Trophoblast cell (in vitro differentiated cells and primary cell): ENCODE measurements at regions not wholly inside any gene's neighbourhood (a gene's known extent, or its start where the extent isn't known, plus 50 kb on each side); places are given as distances from the start of the nearest gene placed in this dataset.
A peak's percentile ranks its signal among the peaks of the same experiment; 100 is the strongest.

Experiments
- DNase-seq, 2 donors: peaks; one replicate each; pipeline ENCODE4 v3.0.0-alpha.2; 2016
- H2AFZ ChIP-seq: 2 replicates; pipeline ENCODE4 v1.6.1; 2013; ENCODE audit warnings: low read length, moderate library complexity, mild to moderate bottlenecking; ENCODE audit not compliant: insufficient read depth, poor library complexity
- H2AK5ac ChIP-seq: 2 replicates; pipeline ENCODE4 v1.6.1; 2013; ENCODE audit warnings: mild to moderate bottlenecking, low read length
- H2BK120ac ChIP-seq: 2 replicates; pipeline ENCODE4 v1.6.1; 2013; ENCODE audit warnings: low read length, mild to moderate bottlenecking, moderate library complexity; ENCODE audit not compliant: insufficient read depth, poor library complexity
- H2BK12ac ChIP-seq: 2 replicates; pipeline ENCODE4 v1.6.1; 2013; ENCODE audit warnings: mild to moderate bottlenecking, low read length, moderate library complexity
- H2BK5ac ChIP-seq: 2 replicates; pipeline ENCODE4 v1.6.1; 2013; ENCODE audit warnings: low read length, low read depth, moderate library complexity, mild to moderate bottlenecking; ENCODE audit not compliant: poor library complexity
- H3K14ac ChIP-seq: 2 replicates; pipeline ENCODE4 v1.6.1; 2013; ENCODE audit warnings: mild to moderate bottlenecking, low read length
- H3K18ac ChIP-seq: 2 replicates; pipeline ENCODE4 v1.6.1; 2013; ENCODE audit warnings: mild to moderate bottlenecking, low read length
- H3K23ac ChIP-seq: 2 replicates; pipeline ENCODE4 v1.6.1; 2013; ENCODE audit warnings: low read length
- H3K27ac ChIP-seq: 2 replicates; pipeline ENCODE4 v1.5.1; 2013; ENCODE audit warnings: low read depth, mild to moderate bottlenecking, inconsistent platforms, low read length, moderate library complexity
- H3K27me3 ChIP-seq: 2 replicates; pipeline ENCODE4 v1.6.1; 2013; ENCODE audit warnings: inconsistent platforms, mild to moderate bottlenecking, low read length, moderate library complexity; ENCODE audit not compliant: insufficient read depth
- H3K36me3 ChIP-seq, 2 experiments: 1 replicate in 1 of 2; 2 replicates in 1 of 2; pipeline ENCODE4 v1.6.1; 2013; ENCODE audit warnings: low read length in 2 of 2, mild to moderate bottlenecking in 2 of 2, moderate library complexity in 1 of 2; ENCODE audit not compliant: insufficient read depth in 2 of 2, control insufficient read depth in 1 of 2
- H3K4ac ChIP-seq: 2 replicates; pipeline ENCODE4 v1.6.1; 2013; ENCODE audit warnings: low read depth, mild to moderate bottlenecking, low read length, moderate library complexity
- H3K4me1 ChIP-seq, 2 experiments: 1 replicate in 1 of 2; 2 replicates in 1 of 2; pipeline ENCODE4 v1.6.1; 2013; ENCODE audit warnings: low read length in 2 of 2, mild to moderate bottlenecking in 2 of 2, moderate library complexity in 1 of 2; ENCODE audit not compliant: insufficient read depth in 2 of 2, control insufficient read depth in 1 of 2
- H3K4me2 ChIP-seq: 2 replicates; pipeline ENCODE4 v1.6.1; 2013; ENCODE audit warnings: inconsistent platforms, mild to moderate bottlenecking, low read length, moderate library complexity
- H3K4me3 ChIP-seq: 2 replicates; pipeline ENCODE4 v1.5.1; 2013; ENCODE audit warnings: mild to moderate bottlenecking, low read depth, low read length, inconsistent platforms
- H3K79me1 ChIP-seq: one replicate; pipeline ENCODE4 v1.6.1; 2013; ENCODE audit warnings: low read length
- H3K79me2 ChIP-seq: 2 replicates; pipeline ENCODE4 v1.6.1; 2013; ENCODE audit warnings: low read length, mild to moderate bottlenecking; ENCODE audit not compliant: control insufficient read depth, insufficient read depth, poor library complexity
- H3K9ac ChIP-seq: 2 replicates; pipeline ENCODE4 v1.6.1; 2013; ENCODE audit warnings: mild to moderate bottlenecking, low read length
- H3K9me3 ChIP-seq: 2 replicates; pipeline ENCODE4 v1.6.1; 2013; ENCODE audit warnings: low read depth, mild to moderate bottlenecking, control low read depth, inconsistent platforms, low read length; ENCODE audit not compliant: insufficient read depth
- H4K12ac ChIP-seq: 2 replicates; pipeline ENCODE4 v1.6.1; 2013; ENCODE audit warnings: low read depth, mild to moderate bottlenecking, low read length, moderate library complexity
- H4K8ac ChIP-seq: 2 replicates; pipeline ENCODE4 v1.6.1; 2013; ENCODE audit warnings: low read depth, mild to moderate bottlenecking, low read length, moderate library complexity
- H4K91ac ChIP-seq: one replicate; pipeline ENCODE4 v1.6.1; 2013; ENCODE audit warnings: low read depth, mild to moderate bottlenecking, low read length, moderate library complexity
- WGBS: extraction: QIAGEN DNeasy Blood & Tissue Kit; methylation state at CpG from one replicate; pipeline ENCODE4 v1.1.7; 2013; ENCODE audit warnings: missing lambda C conversion rate; ENCODE audit not compliant: insufficient read length, insufficient coverage; ENCODE audit errors: extremely low coverage; 5-methylcytosine and 5-hydroxymethylcytosine counted together

- Histone ChIP-seq H2BK5ac (no peak overlapping the region), H2BK120ac (no peak overlapping the region), H3K23ac (no peak overlapping the region), H4K8ac (no peak overlapping the region), H3K18ac (no peak overlapping the region), H2AK5ac (no peak overlapping the region), H2BK12ac (no peak overlapping the region), H3K36me3 (no peaks in the 10 kb centered on the region), H3K14ac (no peak overlapping the region), H4K91ac (no peak overlapping the region), H3K27ac (no peak overlapping the region), H3K27me3 (no peaks in the 10 kb centered on the region), H3K4me3 (no peak overlapping the region), H3K9ac (no peak overlapping the region), H3K4me2 (no peak overlapping the region), H3K79me1 (no peaks in the 10 kb centered on the region), H2AFZ (no peak overlapping the region), H3K9me3 (no peaks in the 10 kb centered on the region), H4K12ac (no peak overlapping the region), H3K4me1 (peaks cover 0 to 2% of the 10 kb centered on the region in 2 experiments), H3K79me2 (no peaks in the 10 kb centered on the region), H3K4ac (no peak overlapping the region)
- WGBS: no CpG with 5 or more reads among the region's 4 CpGs
- DNase-seq: no peak
These were observed 61.6 kb downstream of the OTOL1 start for GRCh38 chr3:161558236-161558635.

DNA sequence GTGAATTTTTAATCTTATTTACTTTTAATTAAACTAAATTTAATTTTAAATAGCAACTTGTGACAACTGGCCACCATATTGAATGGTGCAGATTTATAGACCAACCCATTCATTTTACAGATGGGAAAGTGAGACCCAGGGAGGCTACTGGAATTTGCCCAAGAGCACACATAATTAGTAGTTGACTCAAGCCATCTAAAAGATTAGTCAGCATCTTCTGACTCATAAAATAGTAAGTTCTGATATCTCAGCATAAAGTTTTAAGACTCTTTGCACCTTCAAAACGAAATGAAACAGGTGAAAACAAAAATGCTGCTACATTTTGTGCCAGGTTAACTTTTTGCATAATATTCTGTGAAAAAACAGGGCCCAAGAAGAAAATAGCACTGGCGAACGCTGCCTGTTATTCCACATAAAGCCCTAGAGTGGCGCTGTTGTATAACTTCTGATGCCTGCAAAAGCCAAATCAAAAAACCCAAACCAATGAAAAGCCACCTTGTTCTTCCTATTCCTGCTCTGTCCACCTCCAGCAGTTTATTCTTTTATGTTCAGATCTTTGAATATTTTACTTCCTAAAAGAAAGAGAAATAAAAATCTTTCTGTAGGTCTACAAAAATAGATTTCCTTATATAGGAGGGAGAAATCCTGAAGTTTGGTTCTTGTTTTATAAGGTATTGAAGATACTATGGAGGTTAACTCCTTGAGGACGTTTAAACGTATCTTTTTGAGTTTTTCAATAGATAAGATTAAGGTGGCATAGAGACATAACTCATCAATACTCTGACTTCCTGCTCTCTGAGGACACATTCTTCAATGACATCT lies 62.8 kb downstream of the OTOL1 start:
- no CpG with 5 or more reads among the region's 6 CpGs for WGBS
- Histone ChIP-seq H3K4ac (no peak overlapping the region), H3K4me2 (no peak overlapping the region), H3K9ac (no peak overlapping the region), H3K23ac (no peak overlapping the region), H3K4me3 (no peak overlapping the region), H2BK12ac (no peak overlapping the region), H3K36me3 (no peaks in the 10 kb centered on the region), H3K27ac (no peak overlapping the region), H4K8ac (no peak overlapping the region), H3K14ac (no peak overlapping the region), H4K12ac (no peak overlapping the region), H3K79me2 (no peaks in the 10 kb centered on the region), H3K79me1 (no peaks in the 10 kb centered on the region), H3K4me1 (peaks cover 0 to 2% of the 10 kb centered on the region in 2 experiments), H2BK5ac (no peak overlapping the region), H4K91ac (no peak overlapping the region), H3K9me3 (no peaks in the 10 kb centered on the region), H3K18ac (no peak overlapping the region), H2AFZ (no peak overlapping the region), H2BK120ac (no peak overlapping the region), H3K27me3 (no peaks in the 10 kb centered on the region), H2AK5ac (no peak overlapping the region)
- peak; percentile 4 to 56 for DNase-seq

DNA sequence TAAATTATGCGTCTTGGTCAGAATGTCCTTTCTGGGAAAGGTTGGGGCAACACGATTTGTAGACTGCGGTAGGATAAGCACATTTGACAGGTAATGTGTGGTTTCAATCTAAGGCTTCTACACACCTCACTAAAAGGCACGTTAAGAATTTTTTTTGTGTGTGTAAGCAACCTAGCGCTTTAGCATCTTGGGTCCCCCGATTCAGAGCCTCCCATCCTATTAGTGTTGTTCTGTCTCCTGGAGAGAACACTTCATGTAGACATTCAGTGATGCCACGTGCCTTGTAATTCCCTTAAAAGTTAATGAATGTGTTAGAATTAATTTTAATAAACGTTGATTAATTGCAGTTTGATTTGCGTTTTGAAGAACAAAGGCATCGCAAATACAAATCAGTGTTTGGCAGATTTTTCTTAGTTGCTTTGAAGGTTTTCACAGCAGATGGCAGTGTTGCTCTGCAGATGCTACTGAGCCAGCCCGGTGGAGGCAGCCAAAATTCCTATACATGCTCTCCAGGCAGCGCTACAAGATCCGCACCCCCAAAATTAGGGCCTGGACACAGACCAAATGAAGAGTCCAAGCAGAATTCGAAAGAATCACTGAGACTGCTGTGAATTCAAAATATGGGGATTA lies 63.5 kb downstream of the OTOL1 start:
- Histone ChIP-seq H3K4me1 (peaks cover 0 to 2% of the 10 kb centered on the region in 2 experiments), H3K79me2 (no peaks in the 10 kb centered on the region), H3K79me1 (no peaks in the 10 kb centered on the region), H3K4me2 (no peak overlapping the region), H2AK5ac (no peak overlapping the region), H2AFZ (no peak overlapping the region), H2BK12ac (no peak overlapping the region), H4K12ac (no peak overlapping the region), H3K14ac (no peak overlapping the region), H2BK120ac (no peak overlapping the region), H3K36me3 (no peaks in the 10 kb centered on the region), H3K27ac (no peak overlapping the region), H3K9ac (no peak overlapping the region), H3K18ac (no peak overlapping the region), H3K9me3 (no peaks in the 10 kb centered on the region), H2BK5ac (no peak overlapping the region), H3K23ac (no peak overlapping the region), H3K27me3 (no peaks in the 10 kb centered on the region), H3K4me3 (no peak overlapping the region), H4K91ac (no peak overlapping the region), H3K4ac (no peak overlapping the region), H4K8ac (no peak overlapping the region)
- peak; percentile 3 to 67 for DNase-seq
- WGBS: no CpG with 5 or more reads among the region's 14 CpGs

DNA sequence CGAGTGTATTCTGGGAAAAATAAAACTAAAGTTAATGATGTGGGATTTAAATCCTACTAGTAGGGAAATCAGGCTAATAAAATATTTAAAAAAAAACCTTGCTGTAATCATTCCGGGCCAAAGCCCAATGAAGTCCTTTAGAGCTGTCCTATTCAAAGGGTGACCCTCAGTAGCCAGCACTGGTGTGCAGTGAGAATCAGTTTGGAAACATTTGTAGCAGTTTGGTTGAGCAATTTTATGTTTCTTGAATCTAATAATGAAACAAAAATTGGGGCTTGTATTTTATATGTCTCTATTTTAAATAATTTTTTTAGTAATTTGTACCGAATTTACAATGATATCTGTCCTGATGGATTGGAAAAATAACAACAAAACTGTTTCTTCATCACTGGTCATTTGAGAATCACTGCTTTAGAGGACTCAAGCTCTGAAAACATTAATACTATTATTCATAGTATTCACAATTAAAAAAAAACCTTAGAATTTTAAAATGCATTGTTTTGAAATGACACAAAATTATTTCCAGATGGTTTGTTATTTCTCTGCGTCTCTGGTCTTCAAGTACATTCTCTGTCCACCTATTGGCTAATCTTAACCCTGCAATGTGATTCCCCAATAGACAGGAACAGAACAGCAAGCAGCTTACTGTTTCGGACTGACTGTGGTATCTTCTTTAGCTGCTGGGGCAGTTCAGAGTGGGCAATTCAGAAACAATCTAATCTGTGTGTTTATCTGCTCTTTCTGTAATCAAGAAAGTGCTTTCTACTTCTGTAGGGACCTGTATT lies 71.2 kb downstream of the OTOL1 start:
- Histone ChIP-seq H2AK5ac (no peak overlapping the region), H3K27ac (no peak overlapping the region), H2BK5ac (no peak overlapping the region), H3K9me3 (no peaks in the 10 kb centered on the region), H2BK12ac (no peak overlapping the region), H4K91ac (no peak overlapping the region), H2BK120ac (no peak overlapping the region), H4K12ac (no peak overlapping the region), H3K9ac (no peak overlapping the region), H3K18ac (no peak overlapping the region), H3K36me3 (no peaks in the 10 kb centered on the region), H3K79me2 (no peaks in the 10 kb centered on the region), H4K8ac (no peak overlapping the region), H3K4me3 (no peak overlapping the region), H3K23ac (no peak overlapping the region), H2AFZ (no peak overlapping the region), H3K79me1 (no peaks in the 10 kb centered on the region), H3K4ac (no peak overlapping the region), H3K14ac (no peak overlapping the region), H3K27me3 (no peaks in the 10 kb centered on the region), H3K4me1 (no peaks in the 10 kb centered on the region), H3K4me2 (no peak overlapping the region)
- WGBS: no CpG with 5 or more reads among the region's 5 CpGs
- no peak for DNase-seq
